SK-N-MC (cell line): ENCODE measurements at regions not wholly inside any gene's neighbourhood (a gene's known extent, or its start where the extent isn't known, plus 50 kb on each side); places are given as distances from the start of the nearest gene placed in this dataset.

Source experiments
- EZH2 ChIP-seq: fragments of 200-600 bp; sonication (generic); IDR thresholded peaks from one replicate; pipeline ENCODE4 v1.6.1; 2017; ENCODE audit warnings: antibody characterized with exemption
- POLR2AphosphoS5 ChIP-seq: IDR thresholded peaks from 2 replicates; pipeline ENCODE4 v1.6.1; 2012; ENCODE audit warnings: mild to moderate bottlenecking, low read depth, low read length, borderline replicate concordance

- TF ChIP-seq POLR2AphosphoS5 = no peak
- no peak for TF ChIP-seq EZH2
These were observed 158.1 kb downstream of the SPATA31D1 start for GRCh38 chr9:82146677-82147076.
